ENCODE measurements at regions not wholly inside any gene's neighbourhood (a gene's known extent, or its start where the extent isn't known, plus 50 kb on each side); places are given as distances from the start of the nearest gene placed in this dataset.

DNA sequence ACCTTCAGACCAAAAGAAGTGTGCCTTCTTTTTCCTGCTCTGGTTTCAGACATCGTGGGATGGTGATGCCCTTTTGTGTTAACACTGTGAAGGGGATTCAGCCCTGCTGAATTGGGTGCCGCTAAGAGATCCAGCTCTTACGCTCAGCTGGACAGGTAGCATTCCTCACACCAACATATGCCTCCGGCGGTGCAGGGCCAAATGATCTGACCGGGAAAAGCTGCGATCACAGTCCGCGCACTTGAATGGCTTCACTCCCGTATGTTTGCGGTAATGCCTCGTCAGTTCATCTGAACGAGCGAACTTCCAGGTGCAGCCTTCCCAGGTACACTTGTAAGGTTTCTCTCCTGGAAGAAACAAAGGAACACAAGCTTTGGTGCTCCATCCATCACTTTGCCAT, 438.9 kb downstream of the KLF12 start:
- no peak for FAIRE-seq
- Mint-ChIP-seq H3K9me3 (ENCODE audit: unreplicated experiment) (no peaks in the 10 kb centered on the region), H3K27me3 (ENCODE audit: low read depth, unreplicated experiment) (no peaks in the 10 kb centered on the region)

DNA sequence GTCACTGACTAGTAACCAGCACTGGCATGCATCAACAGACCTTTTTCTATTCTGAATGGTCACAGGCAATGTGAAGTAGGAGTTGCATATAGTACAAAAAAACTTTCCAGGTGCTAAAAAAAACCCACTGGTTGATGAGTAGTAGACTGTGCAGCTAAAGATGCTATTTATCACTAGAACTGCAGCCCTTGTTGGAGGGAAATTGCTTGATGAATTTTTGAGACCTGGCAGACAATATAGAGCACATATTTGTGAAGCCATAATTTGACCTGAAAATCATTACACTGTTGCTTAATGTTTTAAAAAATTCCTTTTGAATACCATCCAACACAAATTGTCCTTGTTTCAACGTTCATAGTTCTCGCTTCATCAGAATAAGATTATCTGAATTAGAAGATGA, 441.0 kb downstream of the KLF12 start:
- H3K4me3 Mint-ChIP-seq (ENCODE audit: unreplicated experiment), result no peak overlapping the region
- no peak for TF ChIP-seq EZH2 (IDR thresholded peaks at IDR 0.05; ENCODE audit: insufficient read depth, low read length)
- TF ChIP-seq, protein P1, sequence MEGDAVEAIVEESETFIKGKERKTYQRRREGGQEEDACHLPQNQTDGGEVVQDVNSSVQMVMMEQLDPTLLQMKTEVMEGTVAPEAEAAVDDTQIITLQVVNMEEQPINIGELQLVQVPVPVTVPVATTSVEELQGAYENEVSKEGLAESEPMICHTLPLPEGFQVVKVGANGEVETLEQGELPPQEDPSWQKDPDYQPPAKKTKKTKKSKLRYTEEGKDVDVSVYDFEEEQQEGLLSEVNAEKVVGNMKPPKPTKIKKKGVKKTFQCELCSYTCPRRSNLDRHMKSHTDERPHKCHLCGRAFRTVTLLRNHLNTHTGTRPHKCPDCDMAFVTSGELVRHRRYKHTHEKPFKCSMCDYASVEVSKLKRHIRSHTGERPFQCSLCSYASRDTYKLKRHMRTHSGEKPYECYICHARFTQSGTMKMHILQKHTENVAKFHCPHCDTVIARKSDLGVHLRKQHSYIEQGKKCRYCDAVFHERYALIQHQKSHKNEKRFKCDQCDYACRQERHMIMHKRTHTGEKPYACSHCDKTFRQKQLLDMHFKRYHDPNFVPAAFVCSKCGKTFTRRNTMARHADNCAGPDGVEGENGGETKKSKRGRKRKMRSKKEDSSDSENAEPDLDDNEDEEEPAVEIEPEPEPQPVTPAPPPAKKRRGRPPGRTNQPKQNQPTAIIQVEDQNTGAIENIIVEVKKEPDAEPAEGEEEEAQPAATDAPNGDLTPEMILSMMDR (IDR thresholded peaks at IDR 0.05; ENCODE audit: insufficient read depth, low read depth, low read length), result no peak
- Histone ChIP-seq H3K79me2 (ENCODE audit: insufficient read depth, low read length) (no peaks in the 10 kb centered on the region), H4K20me1 (ENCODE audit: insufficient read depth, low read length) (no peaks in the 10 kb centered on the region), H3K4me1 (ENCODE audit: insufficient read depth, low read length) (no peaks in the 10 kb centered on the region), H3K4me2 (ENCODE audit: low read length) (no peak overlapping the region), H3K27me3 (ENCODE audit: insufficient read depth, low read length) (no peaks in the 10 kb centered on the region), H3K27ac (ENCODE audit: low read depth, low read length) (no peak overlapping the region), H3K4me3 (ENCODE audit: insufficient read depth, low read depth, low read length) (no peak overlapping the region), H3K9me3 (ENCODE audit: insufficient read depth, low read depth, low read length) (no peaks in the 10 kb centered on the region), H3K9ac (ENCODE audit: low read length) (no peak overlapping the region), H3K36me3 (ENCODE audit: insufficient read depth, low read length) (peaks cover 9% of the 10 kb centered on the region), H2AFZ (ENCODE audit: low read depth, low read length) (no peak overlapping the region)
- H3K27me3 Mint-ChIP-seq (ENCODE audit: low read depth, unreplicated experiment), result no peaks in the 10 kb centered on the region
- no peak overlapping the region for H3K27ac Mint-ChIP-seq (ENCODE audit: unreplicated experiment)
- FAIRE-seq, result no peak
- H3K4me1 Mint-ChIP-seq (ENCODE audit: low read depth, unreplicated experiment), result peaks cover 2% of the 10 kb centered on the region
- peaks cover 16% of the 10 kb centered on the region for H3K36me3 Mint-ChIP-seq (ENCODE audit: low read depth, unreplicated experiment)
- no peaks in the 10 kb centered on the region for H3K9me3 Mint-ChIP-seq (ENCODE audit: unreplicated experiment)
- DNase-seq (ENCODE audit: low read depth), result peak; percentile 75

More for the DNA sequence above, 438.9 kb downstream of the KLF12 start:
- Histone ChIP-seq H3K4me2 (ENCODE audit: low read length) (no peak overlapping the region), H3K27me3 (ENCODE audit: insufficient read depth, low read length) (no peaks in the 10 kb centered on the region), H3K9me3 (ENCODE audit: insufficient read depth, low read depth, low read length) (no peaks in the 10 kb centered on the region), H3K4me1 (ENCODE audit: insufficient read depth, low read length) (no peaks in the 10 kb centered on the region), H3K27ac (ENCODE audit: low read depth, low read length) (no peak overlapping the region), H3K9ac (ENCODE audit: low read length) (no peak overlapping the region), H3K36me3 (ENCODE audit: insufficient read depth, low read length) (peaks cover 9% of the 10 kb centered on the region), H3K4me3 (ENCODE audit: insufficient read depth, low read depth, low read length) (no peak overlapping the region), H4K20me1 (ENCODE audit: insufficient read depth, low read length) (no peaks in the 10 kb centered on the region), H3K79me2 (ENCODE audit: insufficient read depth, low read length) (no peaks in the 10 kb centered on the region), H2AFZ (ENCODE audit: low read depth, low read length) (no peak overlapping the region)
- Mint-ChIP-seq H3K36me3 (ENCODE audit: low read depth, unreplicated experiment) (peaks cover 17% of the 10 kb centered on the region), H3K27ac (ENCODE audit: unreplicated experiment) (no peak overlapping the region), H3K4me3 (ENCODE audit: unreplicated experiment) (no peak overlapping the region), H3K4me1 (ENCODE audit: low read depth, unreplicated experiment) (peaks cover 4% of the 10 kb centered on the region)
- no peak for DNase-seq (ENCODE audit: low read depth)
- TF ChIP-seq, protein P1 (IDR thresholded peaks at IDR 0.05; ENCODE audit: insufficient read depth, low read depth, low read length), result no peak
- no peak for TF ChIP-seq EZH2 (IDR thresholded peaks at IDR 0.05; ENCODE audit: insufficient read depth, low read length)

DNA sequence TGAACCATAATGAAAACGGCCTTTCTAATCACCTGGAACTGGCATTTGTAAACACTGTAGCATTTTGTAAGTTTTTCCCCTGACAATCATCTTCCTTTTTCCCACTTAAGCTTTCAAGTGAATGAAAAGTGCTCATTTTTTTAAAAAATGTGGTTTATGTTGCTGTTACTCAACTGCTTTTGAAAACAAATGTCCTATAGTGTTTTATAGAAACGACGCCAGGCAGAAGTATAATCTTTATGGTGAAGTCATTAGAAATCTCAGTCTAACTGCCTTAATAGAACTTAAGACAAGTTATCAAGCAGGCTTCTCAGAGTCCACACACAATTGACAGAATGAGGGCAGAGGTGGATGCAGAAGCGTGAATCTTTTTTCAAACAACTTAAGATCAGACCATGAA, 442.3 kb downstream of the KLF12 start:
- Mint-ChIP-seq H3K36me3 (ENCODE audit: low read depth, unreplicated experiment) (peaks cover 13% of the 10 kb centered on the region), H3K9me3 (ENCODE audit: unreplicated experiment) (no peaks in the 10 kb centered on the region), H3K4me3 (ENCODE audit: unreplicated experiment) (no peak overlapping the region), H3K4me1 (ENCODE audit: low read depth, unreplicated experiment) (no peaks in the 10 kb centered on the region), H3K27me3 (ENCODE audit: low read depth, unreplicated experiment) (no peaks in the 10 kb centered on the region), H3K27ac (ENCODE audit: unreplicated experiment) (no peak overlapping the region)
- peaks cover 9% of the 10 kb centered on the region for H3K36me3 ChIP-seq (ENCODE audit: insufficient read depth, low read length)
- no peaks in the 10 kb centered on the region for H3K27me3 ChIP-seq (ENCODE audit: insufficient read depth, low read length)
- no peak overlapping the region for H3K4me2 ChIP-seq (ENCODE audit: low read length)
- H3K4me1 ChIP-seq (ENCODE audit: insufficient read depth, low read length), result no peaks in the 10 kb centered on the region
- DNase-seq (ENCODE audit: low read depth) (no peak), FAIRE-seq (no peak)
- H3K9me3 ChIP-seq (ENCODE audit: insufficient read depth, low read depth, low read length), result no peaks in the 10 kb centered on the region
- H2AFZ ChIP-seq (ENCODE audit: low read depth, low read length), result no peak overlapping the region
- no peak overlapping the region for H3K27ac ChIP-seq (ENCODE audit: low read depth, low read length)
- H3K79me2 ChIP-seq (ENCODE audit: insufficient read depth, low read length), result no peaks in the 10 kb centered on the region
- H3K9ac ChIP-seq (ENCODE audit: low read length), result no peak overlapping the region
- H4K20me1 ChIP-seq (ENCODE audit: insufficient read depth, low read length), result no peaks in the 10 kb centered on the region
- H3K4me3 ChIP-seq (ENCODE audit: insufficient read depth, low read depth, low read length), result no peak overlapping the region
- TF ChIP-seq EZH2 (IDR thresholded peaks at IDR 0.05; ENCODE audit: insufficient read depth, low read length), result no peak
- TF ChIP-seq, protein P1 (IDR thresholded peaks at IDR 0.05; ENCODE audit: insufficient read depth, low read depth, low read length), result no peak
